SHP77 (cell line): ENCODE measurements at regions not wholly inside any gene's neighbourhood (a gene's known extent, or its start where the extent isn't known, plus 50 kb on each side); places are given as distances from the start of the nearest gene placed in this dataset.
"Not testable (repeated sequence)": the region's sequence is repeated elsewhere in the genome, so short reads cannot be mapped to it uniquely, and the experiment has no call there.

Source experiments
- DNase-seq, 2 experiments: peaks; one replicate each; lab custom pipeline; 2025; lab: John Stamatoyannopoulos, UW

DNA sequence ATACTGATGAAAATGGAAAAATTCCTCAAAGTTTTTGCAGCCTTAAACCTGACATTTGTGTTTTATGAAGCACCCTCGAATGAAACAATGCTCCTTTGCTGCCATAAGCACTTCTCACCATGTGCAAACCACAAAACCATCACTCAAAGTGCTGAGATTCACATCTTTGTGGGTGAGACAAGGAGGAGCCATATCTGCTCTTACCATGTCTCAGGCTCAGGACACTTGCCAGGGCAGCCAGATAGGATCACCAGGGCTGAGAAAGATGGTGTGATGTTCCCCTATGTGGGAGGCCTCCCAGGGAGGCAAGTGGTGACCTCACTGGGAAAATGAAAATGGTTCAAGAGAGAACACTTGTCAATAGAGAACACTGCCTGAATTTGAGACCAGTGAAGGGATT is 120.4 kb downstream of the CCDC34 start:
- no peak for DNase-seq

DNA sequence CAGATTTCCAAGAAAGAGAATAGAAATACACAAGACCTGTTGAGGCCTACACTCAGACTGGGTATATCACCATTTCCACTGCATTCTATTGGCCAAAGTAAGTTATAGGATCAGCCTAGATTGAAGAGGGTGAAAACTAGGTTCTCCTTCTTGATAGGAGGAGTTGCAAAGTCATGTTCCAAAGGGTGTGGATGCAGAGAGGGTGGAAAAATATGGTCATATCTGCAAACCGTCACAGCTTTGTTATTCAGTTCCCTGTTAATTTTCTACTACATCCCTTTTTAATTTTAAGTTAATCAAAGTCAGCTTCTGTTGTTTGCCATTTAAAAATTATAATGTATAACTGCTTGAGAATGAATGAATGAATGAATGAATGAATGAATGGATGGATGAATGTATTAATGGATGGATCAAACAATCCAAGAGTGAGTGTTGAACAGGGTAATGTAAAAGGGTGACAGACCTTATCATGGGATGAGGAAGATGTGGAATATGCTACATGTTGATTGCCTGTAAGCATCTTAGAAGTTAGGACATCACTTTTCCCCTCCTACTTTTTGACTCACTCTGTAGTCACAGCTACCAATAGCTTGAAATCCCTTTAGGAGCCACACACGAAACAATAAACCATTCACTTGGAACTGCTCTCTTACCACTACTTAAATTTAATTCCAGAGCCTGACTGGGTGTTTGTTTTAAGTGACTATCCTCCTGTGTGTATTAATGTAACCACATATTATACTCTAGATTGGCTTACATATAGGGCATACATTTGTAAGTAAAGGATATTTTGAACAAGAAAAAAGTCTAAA is 121.5 kb downstream of the CCDC34 start:
- no peak for DNase-seq

GRCh38 chr11:27239305-27239942 is 123.6 kb downstream of the CCDC34 start:
- peak; percentile 23 to 34 for DNase-seq

- no peak for DNase-seq
These were observed 124.2 kb downstream of the CCDC34 start for GRCh38 chr11:27238811-27239210.

GRCh38 chr11:27237643-27238042 is 125.4 kb downstream of the CCDC34 start:
- DNase-seq = no peak

DNA sequence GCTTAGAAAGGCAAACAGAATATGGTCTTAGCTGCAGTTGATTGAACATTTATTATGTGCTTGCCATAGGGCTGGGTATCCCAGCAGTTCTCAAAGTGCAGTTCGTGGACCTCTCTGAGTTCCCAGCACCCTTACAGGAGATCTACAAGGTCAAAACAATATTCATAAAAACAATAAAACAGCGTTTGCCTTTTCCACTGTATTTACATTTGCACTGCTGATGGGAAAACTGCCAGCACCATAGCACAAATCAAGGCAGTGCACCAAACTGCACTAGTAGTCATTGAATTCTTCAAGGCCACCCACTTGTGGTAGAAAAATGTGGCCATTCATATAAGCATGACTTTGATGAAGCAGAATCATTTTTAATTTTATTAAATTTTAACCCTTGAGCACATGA is 128.1 kb downstream of the CCDC34 start:
- DNase-seq = no peak

GRCh38 chr11:27234043-27234668 is 128.9 kb downstream of the CCDC34 start:
- DNase-seq = no peak

DNA sequence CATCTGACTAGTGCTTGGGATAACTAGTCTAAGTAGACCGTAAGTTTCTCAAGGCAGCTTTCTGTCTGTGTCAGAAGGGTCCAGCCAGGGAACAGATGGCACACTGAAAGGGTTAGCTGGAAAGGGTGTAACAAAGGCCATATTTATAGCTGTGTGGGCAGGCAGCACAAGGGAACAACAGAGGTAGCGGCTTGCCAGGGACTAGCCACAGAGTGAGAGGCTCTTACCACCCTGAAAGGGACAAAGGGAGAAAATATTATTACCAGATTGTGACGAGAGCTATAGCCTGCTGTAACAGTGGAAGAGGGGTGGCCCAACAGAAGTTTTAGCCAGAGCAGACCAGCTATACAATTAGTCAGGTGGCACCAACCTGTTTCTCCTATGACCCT is 129.4 kb downstream of the CCDC34 start:
- no peak for DNase-seq

DNA sequence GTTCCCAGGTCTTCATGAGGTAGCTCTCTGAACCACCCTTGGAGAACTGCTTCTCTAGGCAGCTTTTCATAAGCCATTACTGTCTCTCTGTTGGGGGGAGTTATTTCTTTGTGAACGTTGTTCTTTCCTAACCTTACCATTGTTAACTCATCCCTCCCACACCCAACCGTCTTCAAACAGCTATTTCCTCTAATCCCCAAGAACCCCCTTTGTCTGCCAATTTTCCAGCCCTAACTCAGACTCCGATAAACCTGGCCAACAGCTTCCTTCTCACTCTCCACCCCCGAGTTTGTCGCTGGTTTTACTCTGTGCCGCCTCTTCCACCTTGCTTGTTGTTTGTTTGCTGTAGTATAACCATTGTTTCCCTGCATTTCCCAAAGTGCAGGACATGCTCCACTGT is 131.5 kb downstream of the CCDC34 start:
- DNase-seq = no peak

DNA sequence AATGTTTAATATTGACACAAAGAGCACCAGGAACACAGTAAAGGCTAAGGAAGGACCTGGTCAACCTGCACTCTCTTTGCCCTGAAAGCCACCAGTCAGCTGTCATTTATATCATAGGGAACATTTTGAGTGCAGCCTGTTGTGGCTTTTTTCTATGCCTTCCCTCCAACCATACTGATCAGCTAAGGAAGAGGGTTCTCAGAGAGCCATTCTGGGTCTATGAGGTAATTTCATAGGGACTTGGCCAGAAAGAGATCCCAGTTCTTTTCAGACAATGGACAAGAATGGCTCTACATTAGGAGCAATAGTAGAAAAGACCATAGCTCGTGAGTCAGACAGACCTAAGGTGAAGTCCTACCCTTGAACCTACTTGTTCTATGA is 132.8 kb downstream of the CCDC34 start:
- no peak for DNase-seq

DNA sequence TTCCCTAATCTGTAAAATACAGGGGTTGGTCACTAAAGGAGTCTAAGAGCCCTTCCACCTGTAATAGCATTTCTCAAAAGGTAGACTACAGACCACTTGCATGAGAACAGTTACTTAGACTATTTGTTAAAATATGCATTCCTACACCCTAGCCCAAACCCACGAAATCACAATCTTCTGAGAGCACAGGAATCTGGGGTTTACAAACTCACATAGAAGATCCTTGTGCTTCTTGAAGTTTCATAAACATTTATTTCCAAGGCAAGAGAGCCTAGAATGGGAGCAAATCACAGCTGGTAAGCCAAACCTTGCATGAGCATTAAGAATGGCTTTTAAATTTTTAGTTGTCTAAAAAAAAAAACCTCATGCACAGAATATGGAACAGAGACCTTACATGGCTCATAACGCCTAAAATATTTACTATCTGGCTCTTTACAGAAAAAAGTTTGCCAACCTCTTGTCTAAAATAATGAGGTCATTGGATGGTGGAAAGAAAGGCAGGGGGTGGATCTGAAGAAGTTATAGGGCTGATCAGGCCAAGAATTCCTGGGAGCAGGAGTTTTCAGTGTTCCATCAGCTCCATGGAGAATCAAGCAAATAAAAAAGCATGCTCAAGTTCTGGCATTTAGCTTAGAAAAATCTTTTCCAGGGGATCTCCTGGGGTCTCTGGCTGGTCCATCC is 133.4 kb downstream of the CCDC34 start:
- no peak for DNase-seq

- no peak for DNase-seq
These were observed 134.1 kb downstream of the CCDC34 start for GRCh38 chr11:27228906-27229290.

DNA sequence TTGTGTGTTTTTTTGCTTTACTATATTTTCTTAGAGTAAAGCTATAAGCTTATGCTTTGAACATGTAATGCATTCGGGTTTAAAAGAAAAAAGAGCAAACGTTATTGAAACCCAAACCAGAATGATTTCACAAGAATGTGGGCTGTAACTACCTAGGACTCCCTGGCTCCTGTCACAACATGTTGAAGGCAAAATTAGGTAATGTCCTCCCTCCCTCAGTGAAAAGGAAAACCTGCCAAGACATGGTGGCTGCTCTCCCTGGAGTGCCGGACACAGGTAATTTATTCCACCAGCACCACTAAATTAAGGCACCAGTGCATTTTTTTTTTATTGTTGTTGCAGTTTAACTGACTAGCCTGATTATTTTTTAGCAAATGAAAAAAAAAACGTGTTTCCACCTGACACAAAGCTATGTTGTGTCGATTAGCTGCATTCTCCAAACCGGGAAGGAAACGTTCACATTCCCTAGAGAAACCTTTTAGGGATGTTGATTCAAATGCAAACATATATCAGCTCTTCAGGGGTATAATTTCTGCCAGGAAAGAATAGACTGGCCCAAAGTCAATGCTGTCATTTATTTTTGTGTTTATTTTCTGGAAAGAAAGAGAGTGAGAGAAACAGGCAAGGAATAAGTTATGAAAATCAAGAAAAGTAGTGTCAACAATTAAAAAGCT is 134.6 kb downstream of the CCDC34 start:
- DNase-seq = no peak

DNA sequence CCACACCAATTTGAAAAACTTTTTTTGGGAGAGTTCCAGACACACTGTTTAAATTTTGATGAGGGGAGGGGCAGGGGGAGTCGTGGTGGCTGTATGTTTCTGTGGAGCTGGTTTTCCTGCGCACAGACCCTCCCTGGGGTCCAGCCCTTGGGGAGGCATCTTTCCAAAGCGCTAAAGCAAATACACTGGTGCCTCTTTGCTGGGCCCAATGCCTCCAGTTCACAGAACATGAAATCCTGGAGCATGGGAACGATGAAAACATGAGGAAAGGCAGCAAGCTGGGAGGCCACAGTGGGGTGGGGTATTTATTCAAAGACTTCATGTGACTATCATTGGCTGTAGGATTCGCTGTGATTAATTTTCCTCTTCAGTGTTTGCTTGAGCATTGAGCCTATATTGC is 135.3 kb downstream of the CCDC34 start:
- no peak for DNase-seq

DNA sequence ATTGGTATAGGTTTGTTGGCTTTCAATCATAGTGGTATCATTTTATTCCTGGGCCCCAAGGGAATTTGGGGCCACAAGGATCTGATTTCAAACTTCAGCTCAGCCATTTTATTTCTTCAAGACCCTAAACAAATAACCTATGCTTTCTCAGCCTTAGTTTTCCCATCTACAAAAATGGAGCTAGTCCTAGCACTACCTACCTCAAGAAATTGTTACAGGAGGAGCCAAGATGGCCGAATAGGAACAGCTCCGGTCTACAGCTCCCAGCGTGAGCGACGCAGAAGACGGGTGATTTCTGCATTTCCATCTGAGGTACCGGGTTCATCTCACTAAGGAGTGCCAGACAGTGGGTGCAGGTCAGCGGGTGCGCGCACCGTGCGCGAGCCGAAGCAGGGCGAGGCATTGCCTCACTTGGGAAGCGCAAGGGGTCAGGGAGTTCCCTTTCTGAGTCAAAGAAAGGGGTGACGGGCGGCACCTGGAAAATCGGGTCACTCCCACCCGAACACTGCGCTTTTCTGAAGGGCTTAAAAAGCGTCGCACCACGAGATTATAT is 143.5 kb downstream of the CCDC34 start:
- DNase-seq = not testable (repeated sequence)

DNA sequence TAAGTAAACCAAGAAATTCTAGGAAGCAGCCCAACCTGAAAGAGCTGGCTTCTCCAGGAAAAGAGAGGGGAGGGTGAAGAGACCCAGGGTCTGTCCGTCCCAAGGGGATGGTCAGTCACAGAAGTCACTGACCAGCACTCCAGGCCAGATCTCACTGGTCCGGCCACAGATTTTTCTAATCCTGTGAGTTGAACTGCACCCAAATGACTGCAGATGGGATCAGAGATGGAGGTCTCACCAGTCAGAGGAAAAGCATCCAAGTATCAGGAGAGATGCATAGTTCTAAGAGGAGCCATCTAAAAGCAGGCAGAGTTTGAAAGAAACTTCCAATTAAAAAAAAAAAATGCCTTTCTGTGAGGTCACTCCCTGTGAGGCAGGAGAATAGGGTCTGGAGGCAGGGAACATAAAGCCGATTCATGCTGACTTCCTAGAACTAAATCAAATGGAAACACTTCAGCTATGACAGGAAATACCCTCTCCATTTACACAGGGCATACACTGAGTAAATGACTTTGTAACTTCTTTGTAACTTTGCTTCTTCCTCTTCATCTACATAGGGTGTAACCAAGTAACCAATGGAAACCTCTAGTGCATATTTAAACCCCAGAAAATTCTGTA is 144.5 kb downstream of the CCDC34 start:
- DNase-seq = no peak

GRCh38 chr11:27217948-27218420 is 145.0 kb downstream of the CCDC34 start:
- DNase-seq = no peak

GRCh38 chr11:27217496-27217895 is 145.5 kb downstream of the CCDC34 start:
- DNase-seq = no peak

DNA sequence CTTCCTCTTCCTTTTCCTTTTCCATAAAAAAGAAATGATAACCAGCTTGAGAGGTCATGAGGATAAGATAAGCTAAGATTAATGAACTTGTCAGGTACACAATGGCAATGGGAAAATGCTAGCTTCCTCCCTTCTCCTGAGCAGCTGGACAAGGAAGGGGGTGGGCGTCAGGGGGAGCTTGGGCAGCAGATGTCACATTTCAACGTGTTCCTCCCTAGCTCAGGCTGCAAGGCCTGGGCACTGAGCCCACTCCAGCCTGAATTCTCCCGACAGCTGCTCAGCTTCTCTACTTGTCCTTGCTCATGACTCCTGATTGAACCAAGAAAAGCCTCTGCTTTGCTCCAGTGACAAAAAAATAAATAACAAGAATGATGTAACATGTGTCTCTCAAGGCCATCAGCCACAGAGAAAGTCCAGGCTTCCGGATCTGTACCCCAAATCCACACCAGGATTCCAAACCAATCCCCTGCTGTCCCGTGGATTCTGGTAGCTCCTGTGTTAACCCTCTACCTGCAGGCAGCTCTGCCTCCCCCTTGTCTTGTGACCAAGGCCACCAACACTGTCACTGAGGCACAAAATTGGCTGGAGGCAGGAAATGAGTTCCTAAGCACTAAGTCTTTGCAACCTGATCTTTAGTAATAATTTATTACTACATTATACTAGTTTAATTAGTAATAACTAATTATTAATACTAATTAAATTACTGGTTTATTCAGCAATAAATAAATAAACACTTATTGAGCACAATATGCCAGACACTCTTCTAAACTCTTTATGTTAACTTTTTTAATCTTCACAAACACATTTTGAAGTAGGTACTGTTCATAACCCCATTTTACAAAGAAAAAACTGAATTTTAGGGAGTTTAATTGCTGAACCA is 146.5 kb downstream of the CCDC34 start:
- peak; percentile 28 to 51 for DNase-seq
